ENCODE measurements at regions not wholly inside any gene's neighbourhood (a gene's known extent, or its start where the extent isn't known, plus 50 kb on each side); places are given as distances from the start of the nearest gene placed in this dataset.

DNA sequence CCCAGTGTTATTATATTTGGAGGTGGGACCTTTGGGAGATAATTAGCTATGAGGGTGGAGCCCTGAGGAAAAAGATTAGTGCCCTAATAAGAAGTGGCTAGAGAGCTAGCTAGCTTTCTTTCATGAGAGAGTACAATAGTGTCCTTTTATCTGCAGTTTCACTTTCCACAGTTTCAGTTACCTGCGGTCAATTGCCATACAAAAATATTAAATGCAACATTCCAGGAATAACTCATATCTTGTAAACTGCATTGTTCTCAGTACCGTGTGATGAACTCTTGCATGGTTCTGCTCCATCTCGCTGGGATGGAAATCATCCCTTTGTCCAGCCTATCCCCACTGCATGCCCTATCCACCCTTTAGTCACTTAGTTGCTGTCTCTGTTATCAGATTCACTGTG is 201.6 kb downstream of the RWDD3 start:
- TF ChIP-seq, protein P1, sequence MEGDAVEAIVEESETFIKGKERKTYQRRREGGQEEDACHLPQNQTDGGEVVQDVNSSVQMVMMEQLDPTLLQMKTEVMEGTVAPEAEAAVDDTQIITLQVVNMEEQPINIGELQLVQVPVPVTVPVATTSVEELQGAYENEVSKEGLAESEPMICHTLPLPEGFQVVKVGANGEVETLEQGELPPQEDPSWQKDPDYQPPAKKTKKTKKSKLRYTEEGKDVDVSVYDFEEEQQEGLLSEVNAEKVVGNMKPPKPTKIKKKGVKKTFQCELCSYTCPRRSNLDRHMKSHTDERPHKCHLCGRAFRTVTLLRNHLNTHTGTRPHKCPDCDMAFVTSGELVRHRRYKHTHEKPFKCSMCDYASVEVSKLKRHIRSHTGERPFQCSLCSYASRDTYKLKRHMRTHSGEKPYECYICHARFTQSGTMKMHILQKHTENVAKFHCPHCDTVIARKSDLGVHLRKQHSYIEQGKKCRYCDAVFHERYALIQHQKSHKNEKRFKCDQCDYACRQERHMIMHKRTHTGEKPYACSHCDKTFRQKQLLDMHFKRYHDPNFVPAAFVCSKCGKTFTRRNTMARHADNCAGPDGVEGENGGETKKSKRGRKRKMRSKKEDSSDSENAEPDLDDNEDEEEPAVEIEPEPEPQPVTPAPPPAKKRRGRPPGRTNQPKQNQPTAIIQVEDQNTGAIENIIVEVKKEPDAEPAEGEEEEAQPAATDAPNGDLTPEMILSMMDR (IDR thresholded peaks at IDR 0.05 in 4 of 5, conservative IDR thresholded peaks at IDR 0.05 in 1 of 5) = no peak
- TF ChIP-seq POLR2A (IDR thresholded peaks at IDR 0.05) = no peak

All from gastrocnemius medialis (tissue), 4 donors.